Naive B cell (primary cell): ENCODE measurements at regions not wholly inside any gene's neighbourhood (a gene's known extent, or its start where the extent isn't known, plus 50 kb on each side); places are given as distances from the start of the nearest gene placed in this dataset.

ENCODE experiments used
- ATAC-seq, 2 donors: fragments of 150-1000 bp; cut with Tn5 transposase; 2 replicates each; pipeline ENCODE4 v1.10.0; 2021; ENCODE audit warnings: low read depth in 2 of 2, mild to moderate bottlenecking in 2 of 2, moderate library complexity in 2 of 2
- DNase-seq: peaks from one replicate; pipeline ENCODE4 v3.0.0; 2022
- H3K27ac Mint-ChIP-seq, 6 donors: one replicate each; pipeline ENCODE4 v1.8.0; 2020 to 2022; ENCODE audit warnings: mild to moderate bottlenecking in 6 of 6, mixed read lengths in 6 of 6, moderate library complexity in 5 of 6, inconsistent platforms in 2 of 6
- H3K27me3 Mint-ChIP-seq, 3 donors: one replicate each; pipeline ENCODE4 v1.8.0; 2021 to 2022; ENCODE audit warnings: mixed read lengths in 3 of 3, mild to moderate bottlenecking in 1 of 3
- H3K36me3 Mint-ChIP-seq, 2 donors: one replicate each; pipeline ENCODE4 v1.8.0; 2020 to 2022; ENCODE audit warnings: mixed read lengths in 2 of 2, inconsistent platforms in 1 of 2, mild to moderate bottlenecking in 1 of 2
- H3K4me1 Mint-ChIP-seq, 3 donors: one replicate each; pipeline ENCODE4 v1.8.0; 2020 to 2022; ENCODE audit warnings: mixed read lengths in 3 of 3, inconsistent platforms in 1 of 3, mild to moderate bottlenecking in 1 of 3, moderate library complexity in 1 of 3
- H3K4me3 Mint-ChIP-seq, 8 donors: one replicate each; pipeline ENCODE4 v1.8.0; 2020 to 2022; ENCODE audit warnings: mild to moderate bottlenecking in 8 of 8, mixed read lengths in 8 of 8, moderate library complexity in 8 of 8, inconsistent platforms in 2 of 8
- H3K9me3 Mint-ChIP-seq, 7 donors: one replicate each; pipeline ENCODE4 v1.8.0; 2020 to 2022; ENCODE audit warnings: mixed read lengths in 7 of 7, mild to moderate bottlenecking in 5 of 7, inconsistent platforms in 2 of 7, moderate library complexity in 1 of 7

GRCh38 chr4:31054295-31054694 lies 334.1 kb downstream of the PCDH7 start:
- Mint-ChIP-seq H3K27ac (no peak overlapping the region), H3K4me1 (no peaks in the 10 kb centered on the region), H3K27me3 (no peaks in the 10 kb centered on the region), H3K4me3 (no peak overlapping the region), H3K9me3 (peaks cover 0 to 9% (median 4%) of the 10 kb centered on the region in 7 donors), H3K36me3 (no peaks in the 10 kb centered on the region)
- ATAC-seq, result no peak
- no peak for DNase-seq

- Mint-ChIP-seq H3K4me3 (no peak overlapping the region), H3K9me3 (peaks cover 0 to 5% (median 2%) of the 10 kb centered on the region in 7 donors), H3K36me3 (no peaks in the 10 kb centered on the region), H3K27ac (no peak overlapping the region), H3K4me1 (no peaks in the 10 kb centered on the region), H3K27me3 (no peaks in the 10 kb centered on the region)
- DNase-seq (no peak), ATAC-seq (no peak)
Observed at GRCh38 chr4:31058656-31059055, 338.5 kb downstream of the PCDH7 start.

GRCh38 chr4:31059753-31060522 lies 339.8 kb downstream of the PCDH7 start:
- ATAC-seq (no peak), DNase-seq (no peak)
- H3K9me3 Mint-ChIP-seq, result peaks cover 0 to 5% (median 2%) of the 10 kb centered on the region in 7 donors
- no peaks in the 10 kb centered on the region for H3K27me3 Mint-ChIP-seq
- no peaks in the 10 kb centered on the region for H3K4me1 Mint-ChIP-seq
- H3K27ac Mint-ChIP-seq, result no peak overlapping the region
- H3K36me3 Mint-ChIP-seq, result no peaks in the 10 kb centered on the region
- H3K4me3 Mint-ChIP-seq, result no peak overlapping the region

- Mint-ChIP-seq H3K36me3 (no peaks in the 10 kb centered on the region), H3K4me1 (no peaks in the 10 kb centered on the region), H3K27me3 (no peaks in the 10 kb centered on the region), H3K9me3 (peaks cover 0 to 5% (median 0%) of the 10 kb centered on the region in 7 donors), H3K27ac (no peak overlapping the region), H3K4me3 (no peak overlapping the region)
- ATAC-seq (no peak), DNase-seq (no peak)
Observed at GRCh38 chr4:31065086-31065485, 344.9 kb downstream of the PCDH7 start.

- no peak overlapping the region for H3K27ac Mint-ChIP-seq
- H3K4me1 Mint-ChIP-seq, result no peaks in the 10 kb centered on the region
- no peaks in the 10 kb centered on the region for H3K36me3 Mint-ChIP-seq
- H3K9me3 Mint-ChIP-seq, result peaks cover 0 to 5% (median 0%) of the 10 kb centered on the region in 7 donors
- no peak for ATAC-seq
- H3K4me3 Mint-ChIP-seq, result no peak overlapping the region
- no peak for DNase-seq
- no peaks in the 10 kb centered on the region for H3K27me3 Mint-ChIP-seq
Observed at GRCh38 chr4:31068257-31069075, 348.3 kb downstream of the PCDH7 start.

- ATAC-seq (no peak), DNase-seq (no peak)
- H3K27me3 Mint-ChIP-seq, result no peaks in the 10 kb centered on the region
- peaks cover 0 to 5% (median 0%) of the 10 kb centered on the region in 7 donors for H3K9me3 Mint-ChIP-seq
- no peaks in the 10 kb centered on the region for H3K36me3 Mint-ChIP-seq
- H3K27ac Mint-ChIP-seq, result no peak overlapping the region
- no peaks in the 10 kb centered on the region for H3K4me1 Mint-ChIP-seq
- no peak overlapping the region for H3K4me3 Mint-ChIP-seq
Observed at GRCh38 chr4:31069151-31069550, 349.0 kb downstream of the PCDH7 start.

- DNase-seq, result no peak
- Mint-ChIP-seq H3K9me3 (peaks cover 0 to 5% (median 0%) of the 10 kb centered on the region in 7 donors), H3K27me3 (no peaks in the 10 kb centered on the region), H3K4me1 (no peaks in the 10 kb centered on the region), H3K4me3 (no peak overlapping the region), H3K27ac (no peak overlapping the region), H3K36me3 (no peaks in the 10 kb centered on the region)
- no peak for ATAC-seq
Observed at GRCh38 chr4:31071508-31072486, 351.6 kb downstream of the PCDH7 start.

- Mint-ChIP-seq H3K27ac (no peak overlapping the region), H3K4me3 (no peak overlapping the region), H3K4me1 (no peaks in the 10 kb centered on the region), H3K36me3 (no peaks in the 10 kb centered on the region), H3K9me3 (peaks cover 0 to 5% (median 0%) of the 10 kb centered on the region in 7 donors), H3K27me3 (no peaks in the 10 kb centered on the region)
- ATAC-seq (no peak), DNase-seq (no peak)
Observed at GRCh38 chr4:31075969-31076368, 355.8 kb downstream of the PCDH7 start.

GRCh38 chr4:31078661-31079060 lies 358.5 kb downstream of the PCDH7 start:
- no peak for ATAC-seq
- H3K9me3 Mint-ChIP-seq, result peaks cover 0 to 5% (median 0%) of the 10 kb centered on the region in 7 donors
- H3K36me3 Mint-ChIP-seq, result no peaks in the 10 kb centered on the region
- no peaks in the 10 kb centered on the region for H3K27me3 Mint-ChIP-seq
- no peak overlapping the region for H3K27ac Mint-ChIP-seq
- no peaks in the 10 kb centered on the region for H3K4me1 Mint-ChIP-seq
- DNase-seq, result no peak
- H3K4me3 Mint-ChIP-seq, result no peak overlapping the region

- Mint-ChIP-seq H3K4me3 (no peak overlapping the region), H3K27me3 (no peaks in the 10 kb centered on the region), H3K36me3 (no peaks in the 10 kb centered on the region), H3K27ac (no peak overlapping the region), H3K9me3 (peaks cover 0 to 6% (median 0%) of the 10 kb centered on the region in 7 donors), H3K4me1 (no peaks in the 10 kb centered on the region)
- ATAC-seq (no peak), DNase-seq (no peak)
Observed at GRCh38 chr4:31080887-31081286, 360.7 kb downstream of the PCDH7 start.

- no peaks in the 10 kb centered on the region for H3K4me1 Mint-ChIP-seq
- DNase-seq, result no peak
- no peak overlapping the region for H3K27ac Mint-ChIP-seq
- no peaks in the 10 kb centered on the region for H3K36me3 Mint-ChIP-seq
- H3K4me3 Mint-ChIP-seq, result no peak overlapping the region
- H3K9me3 Mint-ChIP-seq, result peaks cover 0 to 6% (median 0%) of the 10 kb centered on the region in 7 donors
- no peak for ATAC-seq
- no peaks in the 10 kb centered on the region for H3K27me3 Mint-ChIP-seq
Observed at GRCh38 chr4:31081366-31081765, 361.2 kb downstream of the PCDH7 start.

GRCh38 chr4:31083456-31083855 lies 363.3 kb downstream of the PCDH7 start:
- ATAC-seq (no peak), DNase-seq (no peak)
- no peak overlapping the region for H3K4me3 Mint-ChIP-seq
- H3K4me1 Mint-ChIP-seq, result no peaks in the 10 kb centered on the region
- H3K9me3 Mint-ChIP-seq, result peaks cover 0 to 8% (median 0%) of the 10 kb centered on the region in 7 donors
- H3K27me3 Mint-ChIP-seq, result no peaks in the 10 kb centered on the region
- no peak overlapping the region for H3K27ac Mint-ChIP-seq
- H3K36me3 Mint-ChIP-seq, result no peaks in the 10 kb centered on the region

- Mint-ChIP-seq H3K36me3 (no peaks in the 10 kb centered on the region), H3K27me3 (no peaks in the 10 kb centered on the region), H3K27ac (peak overlapping the region in 1 of 6 donors; percentile 16), H3K4me1 (no peaks in the 10 kb centered on the region), H3K4me3 (no peak overlapping the region), H3K9me3 (peaks cover 0 to 5% (median 0%) of the 10 kb centered on the region in 7 donors)
- DNase-seq (no peak), ATAC-seq (no peak)
Observed at GRCh38 chr4:31084806-31085416, 364.7 kb downstream of the PCDH7 start.
